HG02642 (cell line): ENCODE measurements at regions not wholly inside any gene's neighbourhood (a gene's known extent, or its start where the extent isn't known, plus 50 kb on each side); places are given as distances from the start of the nearest gene placed in this dataset.
"Not testable (repeated sequence)": the region's sequence is repeated elsewhere in the genome, so short reads cannot be mapped to it uniquely, and the experiment has no call there.

ENCODE experiments used
- ATAC-seq: cut with Tn5 transposase; IDR thresholded peaks from one replicate; pipeline ENCODE4 v1.9.1; 2021; ENCODE audit warnings: mild to moderate bottlenecking; ENCODE audit not compliant: unreplicated experiment, poor library complexity

- ATAC-seq: no peak
These were observed 1613.6 kb upstream of the PRMT6 start for GRCh38 chr1:105442901-105443300.

GRCh38 chr1:105459759-105460158 is 1596.7 kb upstream of the PRMT6 start:
- ATAC-seq: no peak

GRCh38 chr1:105462308-105462707 is 1594.2 kb upstream of the PRMT6 start:
- ATAC-seq: no peak

- no peak for ATAC-seq
These were observed 1588.9 kb upstream of the PRMT6 start for GRCh38 chr1:105467549-105467948.

- not testable (repeated sequence) for ATAC-seq
These were observed 1585.9 kb upstream of the PRMT6 start for GRCh38 chr1:105470541-105470940.

GRCh38 chr1:105483436-105483835 is 1573.0 kb upstream of the PRMT6 start:
- ATAC-seq: no peak

- ATAC-seq: no peak
These were observed 1571.3 kb upstream of the PRMT6 start for GRCh38 chr1:105485207-105485606.

GRCh38 chr1:105492921-105493320 is 1563.6 kb upstream of the PRMT6 start:
- ATAC-seq: no peak

GRCh38 chr1:105516068-105516467 is 1540.4 kb upstream of the PRMT6 start:
- ATAC-seq: no peak

GRCh38 chr1:105533996-105534395 is 1522.5 kb upstream of the PRMT6 start:
- ATAC-seq: no peak

- ATAC-seq: no peak
These were observed 1512.0 kb upstream of the PRMT6 start for GRCh38 chr1:105544475-105544874.

GRCh38 chr1:105556266-105556665 is 1500.2 kb upstream of the PRMT6 start:
- ATAC-seq: no peak

- ATAC-seq: no peak
These were observed 1498.5 kb upstream of the PRMT6 start for GRCh38 chr1:105558023-105558422.

GRCh38 chr1:105565006-105565405 is 1491.5 kb upstream of the PRMT6 start:
- ATAC-seq: no peak

- ATAC-seq: no peak
These were observed 1470.7 kb upstream of the PRMT6 start for GRCh38 chr1:105585791-105586190.

GRCh38 chr1:105591681-105592080 is 1464.8 kb upstream of the PRMT6 start:
- no peak for ATAC-seq

- ATAC-seq: no peak
These were observed 1447.8 kb upstream of the PRMT6 start for GRCh38 chr1:105608713-105609112.

- ATAC-seq: no peak
These were observed 1430.0 kb upstream of the PRMT6 start for GRCh38 chr1:105626276-105626987.

- not testable (repeated sequence) for ATAC-seq
These were observed 1425.2 kb upstream of the PRMT6 start for GRCh38 chr1:105631153-105631744.

- ATAC-seq: no peak
These were observed 1423.9 kb upstream of the PRMT6 start for GRCh38 chr1:105632342-105633196.

- no peak for ATAC-seq
These were observed 1420.4 kb upstream of the PRMT6 start for GRCh38 chr1:105636052-105636451.
